Lower leg skin (tissue), 4 donors: ENCODE measurements at regions not wholly inside any gene's neighbourhood (a gene's known extent, or its start where the extent isn't known, plus 50 kb on each side); places are given as distances from the start of the nearest gene placed in this dataset.

ENCODE experiments used
- DNase-seq, 2 donors: peaks; one replicate each; pipeline ENCODE4 v3.0.0-alpha.2; 2019; ENCODE audit warnings: low spot score in 2 of 2
- H3K4me3 ChIP-seq: fragments of 200-600 bp; sonication (generic); 2 replicates; pipeline ENCODE4 v1.5.1; 2017; ENCODE audit warnings: mild to moderate bottlenecking, low read depth; ENCODE audit not compliant: poor library complexity, severe bottlenecking
- POLR2A ChIP-seq, 2 donors: fragments of 450-650 bp; IDR thresholded peaks; one replicate each; pipeline ENCODE4 v1.6.1; 2016 to 2017; ENCODE audit warnings: antibody characterized with exemption in 2 of 2, mild to moderate bottlenecking in 1 of 2, moderate library complexity in 1 of 2
- WGBS, 2 donors: methylation state at CpG; one replicate each; pipeline ENCODE4 v1.1.5; 2018; 5-methylcytosine and 5-hydroxymethylcytosine counted together
- intact Hi-C: fragments of 100-400 bp; cut with DNase I; formaldehyde crosslinking; loops from one replicate; pipeline ENCODE4 v1.15.0; 2023; ENCODE audit warnings: low total_unique reads
- TF ChIP-seq, protein P1 (sequence below), 3 donors: fragments of 450-650 bp; IDR thresholded peaks; one replicate each; pipeline ENCODE4 v1.5.1; 2016; ENCODE audit warnings: antibody characterized with exemption in 3 of 3, mild to moderate bottlenecking in 3 of 3, moderate library complexity in 2 of 3

GRCh38 chr2:188079196-188079595 is 212.5 kb upstream of the GULP1 start:
- TF ChIP-seq, protein P1, sequence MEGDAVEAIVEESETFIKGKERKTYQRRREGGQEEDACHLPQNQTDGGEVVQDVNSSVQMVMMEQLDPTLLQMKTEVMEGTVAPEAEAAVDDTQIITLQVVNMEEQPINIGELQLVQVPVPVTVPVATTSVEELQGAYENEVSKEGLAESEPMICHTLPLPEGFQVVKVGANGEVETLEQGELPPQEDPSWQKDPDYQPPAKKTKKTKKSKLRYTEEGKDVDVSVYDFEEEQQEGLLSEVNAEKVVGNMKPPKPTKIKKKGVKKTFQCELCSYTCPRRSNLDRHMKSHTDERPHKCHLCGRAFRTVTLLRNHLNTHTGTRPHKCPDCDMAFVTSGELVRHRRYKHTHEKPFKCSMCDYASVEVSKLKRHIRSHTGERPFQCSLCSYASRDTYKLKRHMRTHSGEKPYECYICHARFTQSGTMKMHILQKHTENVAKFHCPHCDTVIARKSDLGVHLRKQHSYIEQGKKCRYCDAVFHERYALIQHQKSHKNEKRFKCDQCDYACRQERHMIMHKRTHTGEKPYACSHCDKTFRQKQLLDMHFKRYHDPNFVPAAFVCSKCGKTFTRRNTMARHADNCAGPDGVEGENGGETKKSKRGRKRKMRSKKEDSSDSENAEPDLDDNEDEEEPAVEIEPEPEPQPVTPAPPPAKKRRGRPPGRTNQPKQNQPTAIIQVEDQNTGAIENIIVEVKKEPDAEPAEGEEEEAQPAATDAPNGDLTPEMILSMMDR (IDR thresholded peaks at IDR 0.05), result no peak
- no peak for TF ChIP-seq POLR2A (IDR thresholded peaks at IDR 0.05)
- DNase-seq, result no peak
- WGBS, 2 donors, result 48 to 52% methylated on average over 1 of the region's 1 CpG
- no peak overlapping the region for H3K4me3 ChIP-seq
- intact Hi-C loops, result no loop called here

GRCh38 chr2:188085421-188085820 is 206.3 kb upstream of the GULP1 start:
- intact Hi-C loops, result no loop called here
- no peak for DNase-seq
- H3K4me3 ChIP-seq, result no peak overlapping the region
- TF ChIP-seq, protein P1 (IDR thresholded peaks at IDR 0.05), result no peak
- no peak for TF ChIP-seq POLR2A (IDR thresholded peaks at IDR 0.05)
- WGBS, 2 donors, result 67 to 72% methylated on average over 4 of the region's 4 CpGs

GRCh38 chr2:188089901-188090300 is 201.8 kb upstream of the GULP1 start:
- TF ChIP-seq POLR2A (IDR thresholded peaks at IDR 0.05), result no peak
- TF ChIP-seq, protein P1 (IDR thresholded peaks at IDR 0.05), result no peak
- intact Hi-C loops, result no loop called here
- 56 to 65% methylated on average over 2 of the region's 2 CpGs for WGBS, 2 donors
- no peak overlapping the region for H3K4me3 ChIP-seq
- DNase-seq, result no peak

DNA sequence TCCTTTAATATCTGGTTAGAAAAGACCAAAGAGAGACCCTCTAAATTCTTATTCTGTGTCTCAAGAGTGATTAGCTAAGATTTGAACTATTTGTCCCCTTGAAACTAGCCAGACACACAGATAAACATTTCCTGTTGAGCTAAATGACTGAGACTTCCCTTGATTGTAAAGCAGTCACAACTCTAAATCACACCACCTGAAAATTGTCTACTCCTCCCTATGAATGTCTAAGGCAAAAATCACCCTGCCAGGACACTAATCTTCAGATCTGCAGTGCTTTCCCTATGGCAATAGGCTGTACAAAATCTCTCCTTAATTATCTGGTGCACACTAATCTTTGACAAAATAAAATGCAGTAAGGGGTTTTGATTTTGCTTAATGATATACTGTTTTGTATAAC is 200.5 kb upstream of the GULP1 start:
- no peak for TF ChIP-seq POLR2A (IDR thresholded peaks at IDR 0.05)
- TF ChIP-seq, protein P1 (IDR thresholded peaks at IDR 0.05), result no peak
- intact Hi-C loops, result no loop called here
- H3K4me3 ChIP-seq, result no peak overlapping the region
- DNase-seq, result no peak

DNA sequence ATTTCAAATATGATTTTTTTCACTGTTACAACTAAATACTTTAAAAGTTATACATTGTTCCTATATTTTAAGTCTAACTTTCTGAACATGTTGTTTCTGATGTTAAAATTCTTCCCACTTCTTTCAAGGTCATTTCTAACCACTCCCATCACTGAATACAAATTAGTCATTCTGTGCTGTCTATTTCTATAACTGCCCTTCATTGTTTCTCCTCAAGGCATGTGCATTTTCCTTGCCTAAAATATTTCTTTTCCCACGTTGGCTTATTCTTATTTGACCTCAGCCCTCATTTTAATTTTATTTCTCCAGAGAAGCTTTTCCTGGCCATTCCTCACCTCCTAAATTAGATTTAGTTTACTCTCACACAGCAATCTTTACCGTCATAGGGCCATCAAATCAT is 198.9 kb upstream of the GULP1 start:
- 56 to 68% methylated on average over 2 of the region's 2 CpGs for WGBS, 2 donors
- DNase-seq, result no peak
- no peak overlapping the region for H3K4me3 ChIP-seq
- TF ChIP-seq, protein P1 (IDR thresholded peaks at IDR 0.05), result no peak
- no peak for TF ChIP-seq POLR2A (IDR thresholded peaks at IDR 0.05)
- intact Hi-C loops, result no loop called here

GRCh38 chr2:188096910-188097309 is 194.8 kb upstream of the GULP1 start:
- peak overlapping the region; percentile 10 for H3K4me3 ChIP-seq
- intact Hi-C loops, result no loop called here
- 89 to 92% methylated on average over 3 of the region's 3 CpGs for WGBS, 2 donors
- TF ChIP-seq, protein P1 (IDR thresholded peaks at IDR 0.05), result no peak
- TF ChIP-seq POLR2A (IDR thresholded peaks at IDR 0.05), result no peak
- no peak for DNase-seq
